ENCODE measurements at regions not wholly inside any gene's neighbourhood (a gene's known extent, or its start where the extent isn't known, plus 50 kb on each side); places are given as distances from the start of the nearest gene placed in this dataset.

DNA sequence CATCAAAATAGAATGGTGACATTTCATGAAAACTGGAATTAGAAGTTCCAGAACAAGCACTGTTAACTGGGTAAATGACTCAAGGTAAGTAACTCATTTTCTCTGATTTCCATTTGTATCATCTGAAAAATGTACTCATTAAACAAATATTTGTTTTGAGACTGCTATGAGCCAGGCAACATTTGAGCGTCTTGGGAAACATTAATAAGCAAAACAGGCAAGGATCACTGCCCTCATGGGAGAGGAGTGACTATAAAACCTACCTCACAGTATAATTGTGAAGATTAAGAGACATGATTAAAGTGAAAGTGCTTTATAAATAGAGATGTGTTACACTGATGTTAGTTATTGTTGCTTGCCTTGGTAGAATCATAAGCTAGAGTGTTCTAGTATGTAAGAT is 711.8 kb upstream of the UBE2E2 start:
- no peak for TF ChIP-seq POLR2AphosphoS5 (IDR thresholded peaks at IDR 0.05)
- TF ChIP-seq, protein P1, sequence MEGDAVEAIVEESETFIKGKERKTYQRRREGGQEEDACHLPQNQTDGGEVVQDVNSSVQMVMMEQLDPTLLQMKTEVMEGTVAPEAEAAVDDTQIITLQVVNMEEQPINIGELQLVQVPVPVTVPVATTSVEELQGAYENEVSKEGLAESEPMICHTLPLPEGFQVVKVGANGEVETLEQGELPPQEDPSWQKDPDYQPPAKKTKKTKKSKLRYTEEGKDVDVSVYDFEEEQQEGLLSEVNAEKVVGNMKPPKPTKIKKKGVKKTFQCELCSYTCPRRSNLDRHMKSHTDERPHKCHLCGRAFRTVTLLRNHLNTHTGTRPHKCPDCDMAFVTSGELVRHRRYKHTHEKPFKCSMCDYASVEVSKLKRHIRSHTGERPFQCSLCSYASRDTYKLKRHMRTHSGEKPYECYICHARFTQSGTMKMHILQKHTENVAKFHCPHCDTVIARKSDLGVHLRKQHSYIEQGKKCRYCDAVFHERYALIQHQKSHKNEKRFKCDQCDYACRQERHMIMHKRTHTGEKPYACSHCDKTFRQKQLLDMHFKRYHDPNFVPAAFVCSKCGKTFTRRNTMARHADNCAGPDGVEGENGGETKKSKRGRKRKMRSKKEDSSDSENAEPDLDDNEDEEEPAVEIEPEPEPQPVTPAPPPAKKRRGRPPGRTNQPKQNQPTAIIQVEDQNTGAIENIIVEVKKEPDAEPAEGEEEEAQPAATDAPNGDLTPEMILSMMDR (IDR thresholded peaks at IDR 0.05): no peak

Measured in stomach (tissue), 4 donors.